ENCODE measurements at regions not wholly inside any gene's neighbourhood (a gene's known extent, or its start where the extent isn't known, plus 50 kb on each side); places are given as distances from the start of the nearest gene placed in this dataset.

DNA sequence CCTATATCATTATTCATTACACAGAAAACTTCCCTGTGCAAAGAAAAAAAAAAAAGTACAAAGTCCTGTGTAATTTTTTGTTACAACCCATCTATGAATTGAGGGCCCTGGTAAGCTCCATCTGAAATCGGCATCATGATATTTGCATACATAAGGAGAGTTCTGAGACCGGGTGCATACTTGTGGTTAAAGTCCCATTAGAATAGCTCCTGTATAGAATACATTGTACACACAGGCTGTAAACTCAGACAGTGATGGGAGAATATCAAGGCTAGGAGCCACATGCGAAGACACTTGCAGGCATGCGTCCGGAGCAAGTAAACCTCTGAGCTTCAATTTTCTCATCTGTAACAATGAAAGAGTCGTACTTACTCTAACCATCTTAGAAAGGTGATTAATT, 353.2 kb downstream of the ETS1 start:
- DNase-seq (ENCODE audit: low spot score) (no peak), ATAC-seq (no peak)
- Mint-ChIP-seq H3K36me3 (no peaks in the 10 kb centered on the region), H3K9me3 (peaks cover 7% of the 10 kb centered on the region; the same call in 1 of the 2 replicates), H3K4me3 (no peak overlapping the region), H3K4me1 (0 out of 2 replicates have a peak, but pooled peaks cover 5% of the 10 kb centered on the region), H3K27me3 (ENCODE audit: low read depth) (peaks cover 4% of the 10 kb centered on the region; the same call in 1 of the 2 replicates), H3K27ac (no peak overlapping the region)
- CTCF ChIA-PET, result interaction anchor here (0.7 kb wide), 1 partner anchor 76 kb away, joined by 3 read pairs; no protein-coding TSS in a partner anchor
- TF ChIP-seq OVOL2 (CRISPR knock-in tag; IDR thresholded peaks at IDR 0.05; ENCODE audit: borderline replicate concordance), result no peak
- TF ChIP-seq ZNF219 (CRISPR knock-in tag; IDR thresholded peaks at IDR 0.05; ENCODE audit: borderline replicate concordance), result no peak
- TF ChIP-seq ZNF396 (CRISPR knock-in tag; IDR thresholded peaks at IDR 0.05; ENCODE audit: borderline replicate concordance), result no peak
- no peak for TF ChIP-seq IRF2 (CRISPR knock-in tag; IDR thresholded peaks at IDR 0.05; ENCODE audit: borderline replicate concordance, low read depth)
- TF ChIP-seq NR3C1 (CRISPR knock-in tag; conservative IDR thresholded peaks at IDR 0.05; ENCODE audit: low read depth), result no peak
- no peak for TF ChIP-seq CTCF (IDR thresholded peaks at IDR 0.05)
- TF ChIP-seq TEAD1 (CRISPR knock-in tag; IDR thresholded peaks at IDR 0.05), result no peak
- TF ChIP-seq ZNF532 (CRISPR knock-in tag; IDR thresholded peaks at IDR 0.05; ENCODE audit: borderline replicate concordance), result no peak
- TF ChIP-seq, protein P1, sequence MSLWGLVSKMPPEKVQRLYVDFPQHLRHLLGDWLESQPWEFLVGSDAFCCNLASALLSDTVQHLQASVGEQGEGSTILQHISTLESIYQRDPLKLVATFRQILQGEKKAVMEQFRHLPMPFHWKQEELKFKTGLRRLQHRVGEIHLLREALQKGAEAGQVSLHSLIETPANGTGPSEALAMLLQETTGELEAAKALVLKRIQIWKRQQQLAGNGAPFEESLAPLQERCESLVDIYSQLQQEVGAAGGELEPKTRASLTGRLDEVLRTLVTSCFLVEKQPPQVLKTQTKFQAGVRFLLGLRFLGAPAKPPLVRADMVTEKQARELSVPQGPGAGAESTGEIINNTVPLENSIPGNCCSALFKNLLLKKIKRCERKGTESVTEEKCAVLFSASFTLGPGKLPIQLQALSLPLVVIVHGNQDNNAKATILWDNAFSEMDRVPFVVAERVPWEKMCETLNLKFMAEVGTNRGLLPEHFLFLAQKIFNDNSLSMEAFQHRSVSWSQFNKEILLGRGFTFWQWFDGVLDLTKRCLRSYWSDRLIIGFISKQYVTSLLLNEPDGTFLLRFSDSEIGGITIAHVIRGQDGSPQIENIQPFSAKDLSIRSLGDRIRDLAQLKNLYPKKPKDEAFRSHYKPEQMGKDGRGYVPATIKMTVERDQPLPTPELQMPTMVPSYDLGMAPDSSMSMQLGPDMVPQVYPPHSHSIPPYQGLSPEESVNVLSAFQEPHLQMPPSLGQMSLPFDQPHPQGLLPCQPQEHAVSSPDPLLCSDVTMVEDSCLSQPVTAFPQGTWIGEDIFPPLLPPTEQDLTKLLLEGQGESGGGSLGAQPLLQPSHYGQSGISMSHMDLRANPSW (CRISPR knock-in tag; conservative IDR thresholded peaks at IDR 0.05; ENCODE audit: low read depth), result no peak
- TF ChIP-seq SMAD4 (CRISPR knock-in tag; IDR thresholded peaks at IDR 0.05), result no peak
- no peak for TF ChIP-seq FOXK1 (CRISPR knock-in tag; IDR thresholded peaks at IDR 0.05)
- no peak for TF ChIP-seq ZNF416 (CRISPR knock-in tag; IDR thresholded peaks at IDR 0.05)
- no peak for TF ChIP-seq ZNF232 (CRISPR knock-in tag; IDR thresholded peaks at IDR 0.05)
- no peak for TF ChIP-seq PRDM15 (CRISPR knock-in tag; IDR thresholded peaks at IDR 0.05)
- TF ChIP-seq PRRX2 (CRISPR knock-in tag; IDR thresholded peaks at IDR 0.05), result no peak
- TF ChIP-seq ATF1 (CRISPR knock-in tag; IDR thresholded peaks at IDR 0.05), result no peak
- POLR2A ChIA-PET, result interaction anchor here (0.7 kb wide), 1 partner anchor 74 kb away, joined by 3 read pairs; no protein-coding TSS in a partner anchor

Data from WTC11 (cell line).